Caco-2 (cell line): ENCODE measurements at regions not wholly inside any gene's neighbourhood (a gene's known extent, or its start where the extent isn't known, plus 50 kb on each side); places are given as distances from the start of the nearest gene placed in this dataset.

Source experiments
- BruUV-seq: library from RNA; stranded (reverse); fragments of 400-500 nt; replicated peaks from 2 replicates; lab custom pipeline; 2021; lab: Mats Ljungman, UMichigan
- CTCF ChIA-PET: fragments of 300-600 bp; sonication (Branson Sonifier 250); formaldehyde crosslinking; loops from one replicate; lab custom pipeline; 2022; ENCODE audit warnings: antibody characterized with exemption; lab: Charles Lee
- POLR2A ChIA-PET: fragments of 300-600 bp; sonication (Branson Sonifier 250); formaldehyde crosslinking; loops from one replicate; lab custom pipeline; 2022; ENCODE audit warnings: antibody characterized with exemption; lab: Charles Lee
- DNase-seq, 2 experiments: peaks; one replicate each; pipeline versions ENCODE4 v3.0.0 to v3.0.0-alpha.2; 2020 to 2022
- H3K27me3 ChIP-seq: replicated peaks from 2 replicates; pipeline ENCODE4 v1.6.0; 2011; ENCODE audit warnings: low read length; ENCODE audit not compliant: control insufficient read depth, insufficient read depth
- H3K36me3 ChIP-seq: 2 replicates; pipeline ENCODE4 v1.5.1; 2011; ENCODE audit warnings: low read length; ENCODE audit not compliant: control insufficient read depth, insufficient read depth
- H3K4me1 ChIP-seq: fragments of 250-450 bp; sonication (Bioruptor Pico); 2 replicates; pipeline ENCODE4 v1.5.1; 2020; ENCODE audit warnings: mild to moderate bottlenecking
- H3K4me3 ChIP-seq: 2 replicates; pipeline ENCODE4 v1.5.1; 2011; ENCODE audit warnings: low read depth, mild to moderate bottlenecking, control low read depth, low read length
- H3K9me3 ChIP-seq: fragments of 250-450 bp; sonication (Bioruptor Pico); 2 replicates; pipeline ENCODE4 v1.5.1; 2020; ENCODE audit warnings: mild to moderate bottlenecking, moderate library complexity
- H3K27ac Mint-ChIP-seq: one replicate; pipeline ENCODE4 v1.8.0; 2022; ENCODE audit warnings: mixed read lengths; ENCODE audit not compliant: unreplicated experiment
- H3K27me3 Mint-ChIP-seq: one replicate; pipeline ENCODE4 v1.8.0; 2022; ENCODE audit warnings: mixed read lengths; ENCODE audit not compliant: insufficient read depth, unreplicated experiment
- H3K36me3 Mint-ChIP-seq: one replicate; pipeline ENCODE4 v1.8.0; 2022; ENCODE audit warnings: mild to moderate bottlenecking, mixed read lengths; ENCODE audit not compliant: insufficient read depth, unreplicated experiment
- H3K4me1 Mint-ChIP-seq: one replicate; pipeline ENCODE4 v1.8.0; 2022; ENCODE audit warnings: low read depth, mixed read lengths; ENCODE audit not compliant: unreplicated experiment
- H3K4me3 Mint-ChIP-seq: one replicate; pipeline ENCODE4 v1.8.0; 2022; ENCODE audit warnings: mild to moderate bottlenecking, moderate library complexity, mixed read lengths; ENCODE audit not compliant: unreplicated experiment
- H3K9me3 Mint-ChIP-seq: one replicate; pipeline ENCODE4 v1.8.0; 2022; ENCODE audit warnings: mixed read lengths; ENCODE audit not compliant: unreplicated experiment
- intact Hi-C: fragments of 100-400 bp; cut with micrococcal nuclease; formaldehyde crosslinking; loops from one replicate; pipeline ENCODE4 v1.10.0; 2022; ENCODE audit not compliant: unreplicated experiment
- TF ChIP-seq, protein P1 (sequence below), 2 experiments: fragments of 200-600 bp in 1 of 2; IDR thresholded peaks; 1 replicate in 1 of 2; 2 replicates in 1 of 2; pipeline versions ENCODE4 v1.5.1 to v1.8.0; 2011 to 2022; ENCODE audit warnings: antibody characterized with exemption in 1 of 2, control low read depth in 1 of 2, inconsistent platforms in 1 of 2, low read depth in 1 of 2, low read length in 1 of 2, mild to moderate bottlenecking in 1 of 2, moderate library complexity in 1 of 2; ENCODE audit not compliant: insufficient read depth in 1 of 2, severe bottlenecking in 1 of 2, unreplicated experiment in 1 of 2

DNA sequence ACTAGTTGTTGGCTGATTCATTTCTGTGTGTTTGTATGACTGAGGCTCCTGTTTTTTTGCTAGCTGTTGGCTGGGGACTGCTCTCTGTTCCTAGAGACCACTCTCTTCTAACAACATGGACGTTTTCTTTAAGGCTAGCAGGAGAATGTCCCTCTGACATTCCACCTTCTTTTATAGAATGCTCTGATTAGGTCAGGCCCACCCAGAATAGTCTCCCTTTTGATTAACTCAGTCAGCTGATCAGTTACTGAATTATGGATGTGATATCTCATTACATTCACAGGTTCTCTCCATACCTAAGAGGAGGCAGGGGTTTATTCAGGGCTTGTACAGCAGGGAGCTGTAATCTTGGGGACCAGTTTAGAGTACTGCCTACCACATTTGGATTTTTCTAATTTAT is 175.6 kb upstream of the RHOBTB1 start:
- Histone ChIP-seq H3K4me1 (no peaks in the 10 kb centered on the region), H3K36me3 (no peaks in the 10 kb centered on the region), H3K9me3 (no peaks in the 10 kb centered on the region), H3K27me3 (no peaks in the 10 kb centered on the region), H3K4me3 (no peak overlapping the region)
- BruUV-seq: no TSS peak
- TF ChIP-seq, protein P1, sequence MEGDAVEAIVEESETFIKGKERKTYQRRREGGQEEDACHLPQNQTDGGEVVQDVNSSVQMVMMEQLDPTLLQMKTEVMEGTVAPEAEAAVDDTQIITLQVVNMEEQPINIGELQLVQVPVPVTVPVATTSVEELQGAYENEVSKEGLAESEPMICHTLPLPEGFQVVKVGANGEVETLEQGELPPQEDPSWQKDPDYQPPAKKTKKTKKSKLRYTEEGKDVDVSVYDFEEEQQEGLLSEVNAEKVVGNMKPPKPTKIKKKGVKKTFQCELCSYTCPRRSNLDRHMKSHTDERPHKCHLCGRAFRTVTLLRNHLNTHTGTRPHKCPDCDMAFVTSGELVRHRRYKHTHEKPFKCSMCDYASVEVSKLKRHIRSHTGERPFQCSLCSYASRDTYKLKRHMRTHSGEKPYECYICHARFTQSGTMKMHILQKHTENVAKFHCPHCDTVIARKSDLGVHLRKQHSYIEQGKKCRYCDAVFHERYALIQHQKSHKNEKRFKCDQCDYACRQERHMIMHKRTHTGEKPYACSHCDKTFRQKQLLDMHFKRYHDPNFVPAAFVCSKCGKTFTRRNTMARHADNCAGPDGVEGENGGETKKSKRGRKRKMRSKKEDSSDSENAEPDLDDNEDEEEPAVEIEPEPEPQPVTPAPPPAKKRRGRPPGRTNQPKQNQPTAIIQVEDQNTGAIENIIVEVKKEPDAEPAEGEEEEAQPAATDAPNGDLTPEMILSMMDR (IDR thresholded peaks at IDR 0.05; ENCODE audit: insufficient read depth in 1 of 2, low read depth in 1 of 2, low read length in 1 of 2, severe bottlenecking in 1 of 2, unreplicated experiment in 1 of 2): no peak
- no peaks in the 10 kb centered on the region for H3K36me3 Mint-ChIP-seq
- no peaks in the 10 kb centered on the region for H3K4me1 Mint-ChIP-seq
- peaks cover 6% of the 10 kb centered on the region for H3K27me3 Mint-ChIP-seq
- no peaks in the 10 kb centered on the region for H3K9me3 Mint-ChIP-seq
- ChIA-PET CTCF (no interaction called here), POLR2A (no interaction called here)
- intact Hi-C loops: no loop called here
- DNase-seq: no peak
- H3K27ac Mint-ChIP-seq: no peak overlapping the region
- no peak overlapping the region for H3K4me3 Mint-ChIP-seq

DNA sequence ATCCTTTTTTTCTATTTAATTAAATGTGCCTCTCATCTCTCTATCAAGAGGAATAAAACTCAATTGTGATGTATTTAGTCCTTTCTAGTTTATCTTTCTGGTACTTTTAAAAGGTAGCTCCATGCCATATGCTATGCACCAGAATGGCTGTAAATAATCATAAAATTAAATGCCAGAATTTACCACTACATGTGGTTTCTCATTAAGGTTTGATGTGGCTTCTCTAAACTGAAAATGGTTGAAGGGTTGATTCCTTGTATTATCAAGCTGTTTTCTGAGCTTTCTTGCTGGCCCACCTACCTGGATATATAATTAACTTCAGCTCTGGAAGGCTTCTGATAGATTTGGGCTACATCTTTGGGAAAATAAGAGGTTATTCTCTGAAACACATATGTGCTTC is 171.9 kb upstream of the RHOBTB1 start:
- Histone ChIP-seq H3K27me3 (no peaks in the 10 kb centered on the region), H3K9me3 (no peaks in the 10 kb centered on the region), H3K4me1 (peaks cover 3% of the 10 kb centered on the region; the same call in 1 of the 2 replicates), H3K36me3 (no peaks in the 10 kb centered on the region), H3K4me3 (no peak overlapping the region)
- BruUV-seq: no TSS peak
- Mint-ChIP-seq H3K27ac (no peak overlapping the region), H3K27me3 (peaks cover 6% of the 10 kb centered on the region), H3K9me3 (no peaks in the 10 kb centered on the region), H3K4me3 (no peak overlapping the region), H3K4me1 (no peaks in the 10 kb centered on the region), H3K36me3 (no peaks in the 10 kb centered on the region)
- ChIA-PET CTCF (no interaction called here), POLR2A (no interaction called here)
- intact Hi-C loops: no loop called here
- DNase-seq: no peak
- TF ChIP-seq, protein P1 (IDR thresholded peaks at IDR 0.05; ENCODE audit: insufficient read depth in 1 of 2, low read depth in 1 of 2, low read length in 1 of 2, severe bottlenecking in 1 of 2, unreplicated experiment in 1 of 2): no peak

DNA sequence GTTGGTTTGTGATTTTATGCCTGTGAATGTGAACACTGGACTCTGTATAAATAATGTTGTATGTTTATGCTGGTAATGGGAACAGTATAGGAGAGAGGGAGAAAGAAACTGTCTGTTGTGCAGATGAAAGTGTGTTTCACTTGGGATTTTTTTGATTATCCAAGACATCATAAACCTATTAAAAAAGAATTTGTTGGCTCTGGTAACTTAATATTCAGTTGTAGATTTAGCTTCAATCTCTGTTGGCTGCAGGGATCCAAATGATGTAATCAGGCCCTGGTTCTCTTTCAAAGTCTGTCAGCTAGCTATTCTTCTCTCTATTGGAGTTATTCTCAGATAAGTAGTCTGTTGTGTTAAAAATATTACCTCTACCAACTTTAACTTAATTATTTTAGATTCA is 168.8 kb upstream of the RHOBTB1 start:
- DNase-seq: no peak
- intact Hi-C loops: no loop called here
- H3K4me3 ChIP-seq: no peak overlapping the region
- no peaks in the 10 kb centered on the region for H3K27me3 ChIP-seq
- ChIA-PET CTCF (no interaction called here), POLR2A (no interaction called here)
- H3K4me3 Mint-ChIP-seq: no peak overlapping the region
- H3K9me3 Mint-ChIP-seq: no peaks in the 10 kb centered on the region
- BruUV-seq: no TSS peak
- H3K36me3 Mint-ChIP-seq: no peaks in the 10 kb centered on the region
- H3K4me1 Mint-ChIP-seq: no peaks in the 10 kb centered on the region
- peaks cover 6% of the 10 kb centered on the region; the same call in 1 of the 2 replicates for H3K4me1 ChIP-seq
- TF ChIP-seq, protein P1 (IDR thresholded peaks at IDR 0.05; ENCODE audit: insufficient read depth in 1 of 2, low read depth in 1 of 2, low read length in 1 of 2, severe bottlenecking in 1 of 2, unreplicated experiment in 1 of 2): no peak
- peaks cover 6% of the 10 kb centered on the region for H3K27me3 Mint-ChIP-seq
- no peak overlapping the region for H3K27ac Mint-ChIP-seq
- H3K9me3 ChIP-seq: no peaks in the 10 kb centered on the region
- no peaks in the 10 kb centered on the region for H3K36me3 ChIP-seq
